ENCODE measurements at regions not wholly inside any gene's neighbourhood (a gene's known extent, or its start where the extent isn't known, plus 50 kb on each side); places are given as distances from the start of the nearest gene placed in this dataset.

GRCh38 chr5:122534829-122535228, 222.8 kb downstream of the SNCAIP start:
- no peak for TF ChIP-seq CTCF (IDR thresholded peaks at IDR 0.05; ENCODE audit: insufficient read depth, missing control alignments)
- FAIRE-seq (no peak), DNase-seq (ENCODE audit: insufficient read length, low spot score) (no peak)

GRCh38 chr5:122541388-122541787, 229.4 kb downstream of the SNCAIP start:
- DNase-seq (ENCODE audit: insufficient read length, low spot score), result no peak
- no peak for FAIRE-seq
- no peak for TF ChIP-seq CTCF (IDR thresholded peaks at IDR 0.05; ENCODE audit: insufficient read depth, missing control alignments)

- DNase-seq (ENCODE audit: insufficient read length, low spot score) (no peak), FAIRE-seq (no peak)
- no peak for TF ChIP-seq CTCF (IDR thresholded peaks at IDR 0.05; ENCODE audit: insufficient read depth, missing control alignments)
Observed at GRCh38 chr5:122545986-122546385, 228.9 kb upstream of the SNX2 start.

- FAIRE-seq (no peak), DNase-seq (ENCODE audit: insufficient read length, low spot score) (no peak)
- TF ChIP-seq CTCF (IDR thresholded peaks at IDR 0.05; ENCODE audit: insufficient read depth, missing control alignments), result no peak
Observed at GRCh38 chr5:122547219-122547618, 227.7 kb upstream of the SNX2 start.

- no peak for TF ChIP-seq CTCF (IDR thresholded peaks at IDR 0.05; ENCODE audit: insufficient read depth, missing control alignments)
- no peak for DNase-seq (ENCODE audit: insufficient read length, low spot score)
- FAIRE-seq, result no peak
Observed at GRCh38 chr5:122547669-122548068, 227.2 kb upstream of the SNX2 start.

- TF ChIP-seq CTCF (IDR thresholded peaks at IDR 0.05; ENCODE audit: insufficient read depth, missing control alignments), result no peak
- DNase-seq (ENCODE audit: insufficient read length, low spot score), result no peak
- no peak for FAIRE-seq
Observed at GRCh38 chr5:122559676-122560075, 215.2 kb upstream of the SNX2 start.

GRCh38 chr5:122561209-122561608, 213.7 kb upstream of the SNX2 start:
- DNase-seq (ENCODE audit: insufficient read length, low spot score) (no peak), FAIRE-seq (no peak)
- TF ChIP-seq CTCF (IDR thresholded peaks at IDR 0.05; ENCODE audit: insufficient read depth, missing control alignments), result no peak

Measured in D721Med (cell line).